ENCODE measurements at regions not wholly inside any gene's neighbourhood (a gene's known extent, or its start where the extent isn't known, plus 50 kb on each side); places are given as distances from the start of the nearest gene placed in this dataset.

DNA sequence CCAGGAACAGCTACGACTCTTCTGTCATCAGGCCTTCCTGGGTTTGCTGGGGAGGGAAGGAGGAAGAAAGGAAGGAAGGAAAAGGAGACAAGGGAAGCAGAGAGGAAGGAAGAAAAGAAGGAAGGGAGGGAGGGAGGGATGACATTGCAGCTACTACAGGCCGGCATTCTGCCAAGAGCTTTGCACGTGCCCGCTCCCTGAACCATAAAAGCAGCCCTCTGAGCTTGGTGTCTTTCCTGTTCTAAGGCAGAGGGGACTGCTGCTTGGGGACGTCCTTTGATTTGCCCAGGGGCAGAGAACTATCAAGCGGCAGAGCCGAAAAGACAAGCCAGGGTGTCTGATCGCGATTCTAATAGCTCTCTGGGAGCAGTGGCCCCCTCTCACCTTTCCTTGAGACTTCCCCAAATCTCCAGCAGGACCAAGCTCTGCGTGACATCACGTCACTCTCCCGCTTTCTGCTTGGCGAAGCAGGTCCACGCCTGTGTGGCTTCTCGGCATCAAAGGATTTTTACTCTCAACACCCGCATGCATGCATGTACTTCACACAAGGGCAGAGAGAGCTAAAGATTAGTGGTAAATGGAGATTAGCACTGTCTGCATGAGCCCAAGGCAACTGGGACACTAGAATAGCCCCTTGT is 167.8 kb upstream of the AUTS2 start:
- TF ChIP-seq POLR2A (IDR thresholded peaks at IDR 0.05): no peak
- TF ChIP-seq, protein P1, sequence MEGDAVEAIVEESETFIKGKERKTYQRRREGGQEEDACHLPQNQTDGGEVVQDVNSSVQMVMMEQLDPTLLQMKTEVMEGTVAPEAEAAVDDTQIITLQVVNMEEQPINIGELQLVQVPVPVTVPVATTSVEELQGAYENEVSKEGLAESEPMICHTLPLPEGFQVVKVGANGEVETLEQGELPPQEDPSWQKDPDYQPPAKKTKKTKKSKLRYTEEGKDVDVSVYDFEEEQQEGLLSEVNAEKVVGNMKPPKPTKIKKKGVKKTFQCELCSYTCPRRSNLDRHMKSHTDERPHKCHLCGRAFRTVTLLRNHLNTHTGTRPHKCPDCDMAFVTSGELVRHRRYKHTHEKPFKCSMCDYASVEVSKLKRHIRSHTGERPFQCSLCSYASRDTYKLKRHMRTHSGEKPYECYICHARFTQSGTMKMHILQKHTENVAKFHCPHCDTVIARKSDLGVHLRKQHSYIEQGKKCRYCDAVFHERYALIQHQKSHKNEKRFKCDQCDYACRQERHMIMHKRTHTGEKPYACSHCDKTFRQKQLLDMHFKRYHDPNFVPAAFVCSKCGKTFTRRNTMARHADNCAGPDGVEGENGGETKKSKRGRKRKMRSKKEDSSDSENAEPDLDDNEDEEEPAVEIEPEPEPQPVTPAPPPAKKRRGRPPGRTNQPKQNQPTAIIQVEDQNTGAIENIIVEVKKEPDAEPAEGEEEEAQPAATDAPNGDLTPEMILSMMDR (IDR thresholded peaks at IDR 0.05): no peak
